SU-DHL-6 (cell line): ENCODE measurements at regions not wholly inside any gene's neighbourhood (a gene's known extent, or its start where the extent isn't known, plus 50 kb on each side); places are given as distances from the start of the nearest gene placed in this dataset.

Source experiments
- H2AFZ ChIP-seq: fragments of 200-600 bp; sonication (generic); 2 replicates; pipeline ENCODE4 v1.6.1; 2014; ENCODE audit warnings: low read depth, mild to moderate bottlenecking, moderate library complexity, mixed read lengths, antibody characterized with exemption, low read length; ENCODE audit not compliant: severe bottlenecking
- H3F3A ChIP-seq: fragments of 200-600 bp; shearing (Covaris generic); 2 replicates; pipeline ENCODE4 v1.6.0; 2016; ENCODE audit warnings: antibody characterized with exemption, mild to moderate bottlenecking; ENCODE audit not compliant: insufficient read depth
- H3K27ac ChIP-seq: fragments of 200-600 bp; sonication (generic); 2 replicates; pipeline ENCODE4 v1.5.1; 2016; ENCODE audit warnings: low read depth, mild to moderate bottlenecking, low read length, moderate library complexity, mixed read lengths
- H3K27me3 ChIP-seq: fragments of 200-600 bp; sonication (generic), shearing (Covaris generic); 2 replicates; pipeline ENCODE4 v1.6.0; 2014; ENCODE audit warnings: mild to moderate bottlenecking, low read length
- H3K36me3 ChIP-seq: fragments of 200-600 bp; sonication (generic); 2 replicates; pipeline ENCODE4 v1.6.1; 2014; ENCODE audit warnings: mild to moderate bottlenecking, low read length, mixed read lengths
- H3K4me2 ChIP-seq: fragments of 300-600, 200-600 bp; shearing (Covaris generic), sonication (generic); 2 replicates; pipeline ENCODE4 v1.6.0; 2014; ENCODE audit warnings: low read length, low read depth, mild to moderate bottlenecking; ENCODE audit not compliant: poor library complexity, severe bottlenecking
- H3K4me3 ChIP-seq: fragments of 200-600 bp; sonication (generic); 2 replicates; pipeline ENCODE4 v1.5.1; 2014; ENCODE audit warnings: antibody characterized with exemption, low read length, mild to moderate bottlenecking, mixed read lengths; ENCODE audit not compliant: insufficient read depth, poor library complexity, severe bottlenecking
- H3K79me2 ChIP-seq: fragments of 200-600 bp; sonication (generic); 2 replicates; pipeline ENCODE4 v1.6.1; 2014; ENCODE audit warnings: mild to moderate bottlenecking, low read length, moderate library complexity; ENCODE audit not compliant: insufficient read depth
- H3K9ac ChIP-seq: fragments of 200-600 bp; sonication (generic); 2 replicates; pipeline ENCODE4 v1.7.0; 2014; ENCODE audit warnings: mild to moderate bottlenecking, low read length
- H3K9me2 ChIP-seq: fragments of 200-600 bp; sonication (generic); replicated peaks from 2 replicates; pipeline ENCODE4 v1.6.1; 2014; ENCODE audit warnings: low read length; ENCODE audit not compliant: insufficient read depth
- H3K9me3 ChIP-seq: fragments of 200-600 bp; sonication (generic); 2 replicates; pipeline ENCODE4 v1.6.1; 2014; ENCODE audit warnings: low read length, mixed read lengths; ENCODE audit not compliant: insufficient read depth
- H4K20me1 ChIP-seq: fragments of 200-600 bp; sonication (generic); 2 replicates; pipeline ENCODE4 v1.6.1; 2014; ENCODE audit warnings: low read depth, mild to moderate bottlenecking, antibody characterized with exemption, low read length, moderate library complexity, mixed read lengths
- CTCF ChIP-seq: fragments of 200-600 bp; sonication (generic); IDR thresholded peaks from one replicate; pipeline ENCODE4 v1.5.1; 2017; ENCODE audit warnings: antibody characterized with exemption, mild to moderate bottlenecking, low read length, moderate library complexity; ENCODE audit not compliant: insufficient read depth, poor library complexity, severe bottlenecking
- EZH2phosphoT487 ChIP-seq: fragments of 200-600 bp; sonication (generic), shearing (Covaris generic); conservative IDR thresholded peaks from 2 replicates; pipeline ENCODE4 v1.6.1; 2018; ENCODE audit warnings: mild to moderate bottlenecking, antibody characterized with exemption, low read length, moderate library complexity, mixed read lengths

DNA sequence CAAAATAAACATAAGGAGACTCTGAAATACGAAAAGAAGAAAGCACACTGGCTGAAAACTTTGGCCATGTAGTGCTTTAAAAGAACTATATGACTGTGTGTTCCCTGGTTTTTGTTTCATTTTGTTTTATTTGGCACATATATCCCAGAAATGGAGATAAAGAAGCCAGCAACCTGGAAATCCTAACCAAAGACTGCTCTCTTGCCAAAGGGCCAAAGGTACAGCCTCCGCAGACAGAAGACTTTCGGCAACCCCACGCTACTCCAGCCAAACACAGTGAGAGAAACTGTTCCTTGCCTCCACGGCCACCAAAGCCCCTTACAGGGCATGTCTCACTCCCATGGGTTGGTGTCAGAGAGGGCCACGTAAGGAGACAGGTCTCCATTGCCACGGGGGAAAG, 381.2 kb upstream of the NETO1 start:
- no peak for TF ChIP-seq EZH2phosphoT487
- TF ChIP-seq CTCF: no peak
- no peak overlapping the region for H3K9ac ChIP-seq
- H3F3A ChIP-seq: no peaks in the 10 kb centered on the region
- no peaks in the 10 kb centered on the region for H4K20me1 ChIP-seq
- no peak overlapping the region for H2AFZ ChIP-seq
- no peaks in the 10 kb centered on the region for H3K9me3 ChIP-seq
- no peaks in the 10 kb centered on the region; the same call in 1 of the 2 replicates for H3K9me2 ChIP-seq
- H3K4me2 ChIP-seq: no peak overlapping the region
- H3K27ac ChIP-seq: no peak overlapping the region
- no peaks in the 10 kb centered on the region for H3K79me2 ChIP-seq
- no peaks in the 10 kb centered on the region for H3K27me3 ChIP-seq
- H3K36me3 ChIP-seq: no peaks in the 10 kb centered on the region
- no peak overlapping the region for H3K4me3 ChIP-seq

DNA sequence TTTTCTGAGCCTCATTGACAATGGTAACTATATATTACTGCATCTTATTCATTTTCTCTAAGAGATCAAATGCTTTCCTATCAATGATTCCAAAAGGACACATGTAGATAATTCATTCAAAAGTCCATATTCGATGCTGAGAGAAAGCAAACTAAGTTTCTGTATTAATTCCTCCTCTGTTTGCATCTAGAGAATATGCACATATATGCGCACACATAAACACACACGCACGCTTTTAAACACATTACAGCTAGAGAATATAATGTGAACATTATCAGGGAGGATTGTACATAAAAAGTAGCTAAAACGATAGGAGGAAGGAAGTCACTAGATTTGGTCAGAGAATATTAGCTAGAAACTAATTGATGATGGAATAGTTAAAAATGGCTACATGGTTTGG, 379.0 kb upstream of the NETO1 start:
- Histone ChIP-seq H3K36me3 (no peaks in the 10 kb centered on the region), H3K9ac (no peak overlapping the region), H3K4me3 (no peak overlapping the region), H4K20me1 (no peaks in the 10 kb centered on the region), H3K79me2 (no peaks in the 10 kb centered on the region), H3K27me3 (no peaks in the 10 kb centered on the region), H3K4me2 (no peak overlapping the region), H3K9me2 (no peaks in the 10 kb centered on the region; the same call in 1 of the 2 replicates), H3K9me3 (no peaks in the 10 kb centered on the region), H3F3A (no peaks in the 10 kb centered on the region), H3K27ac (no peak overlapping the region), H2AFZ (no peak overlapping the region)
- no peak for TF ChIP-seq EZH2phosphoT487
- no peak for TF ChIP-seq CTCF

- Histone ChIP-seq H3K9me3 (no peaks in the 10 kb centered on the region), H3K36me3 (no peaks in the 10 kb centered on the region), H3K4me2 (no peak overlapping the region), H3K79me2 (no peaks in the 10 kb centered on the region), H3K27ac (no peak overlapping the region), H4K20me1 (no peaks in the 10 kb centered on the region), H3K27me3 (no peaks in the 10 kb centered on the region), H2AFZ (no peak overlapping the region), H3F3A (no peaks in the 10 kb centered on the region), H3K9me2 (no peaks in the 10 kb centered on the region; the same call in 1 of the 2 replicates), H3K9ac (no peak overlapping the region), H3K4me3 (no peak overlapping the region)
- TF ChIP-seq CTCF (no peak), EZH2phosphoT487 (no peak)
These were observed 377.6 kb upstream of the NETO1 start for GRCh38 chr18:73245345-73245744.
